Stimulated activated CD8-positive, alpha-beta memory T cell treated with anti-CD3 and anti-CD28 coated beads, Interleukin-12 subunit alpha, Interleukin-12 subunit beta, amount 100 ng/mL, for 4 hours (primary cell): ENCODE measurements at regions not wholly inside any gene's neighbourhood (a gene's known extent, or its start where the extent isn't known, plus 50 kb on each side); places are given as distances from the start of the nearest gene placed in this dataset.
"Not testable (repeated sequence)": the region's sequence is repeated elsewhere in the genome, so short reads cannot be mapped to it uniquely, and the experiment has no call there.

Experiments used
- DNase-seq: peaks from one replicate; pipeline ENCODE4 v3.0.0-alpha.2; 2020; ENCODE audit warnings: low read depth

DNA sequence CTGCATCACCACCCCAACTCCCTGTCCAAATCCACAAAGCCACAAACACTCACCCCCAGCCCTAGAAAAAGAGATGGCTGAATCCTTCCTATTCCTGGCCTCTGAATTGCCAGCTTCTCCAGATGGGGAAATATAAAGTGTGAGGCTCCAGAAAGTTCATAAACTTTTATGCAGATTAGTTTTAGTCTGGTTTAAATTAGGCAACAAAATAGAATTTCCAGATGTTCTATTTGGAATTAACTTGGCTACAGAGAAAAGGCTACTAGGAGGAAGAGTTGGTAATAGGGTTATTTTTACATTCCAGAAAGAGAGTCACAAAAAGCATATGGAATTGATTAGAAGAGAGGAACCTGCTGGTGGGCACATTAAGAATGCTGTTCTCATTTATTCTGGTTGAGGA lies 56.0 kb downstream of the EN1 start:
- DNase-seq, result no peak

DNA sequence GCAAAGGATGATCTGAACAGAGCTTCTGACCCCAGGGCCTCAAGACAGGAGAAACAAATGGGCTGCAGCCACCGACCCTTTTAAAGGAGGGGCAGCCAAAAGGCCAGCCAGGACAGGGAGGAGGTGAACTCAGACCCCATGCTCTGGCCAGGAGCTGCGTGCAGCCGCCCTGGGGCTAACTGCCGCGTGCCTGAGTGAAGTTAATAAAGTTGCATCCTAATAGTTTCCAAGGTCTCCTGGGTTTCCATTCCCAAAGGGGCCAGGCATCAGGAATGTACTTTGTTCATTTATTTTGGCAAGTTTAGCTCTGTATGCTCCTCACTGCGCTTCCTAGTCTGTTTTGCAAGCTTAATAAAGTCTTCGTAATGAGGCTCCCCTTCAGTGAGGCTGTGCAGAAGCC lies 60.7 kb downstream of the EN1 start:
- no peak for DNase-seq

DNA sequence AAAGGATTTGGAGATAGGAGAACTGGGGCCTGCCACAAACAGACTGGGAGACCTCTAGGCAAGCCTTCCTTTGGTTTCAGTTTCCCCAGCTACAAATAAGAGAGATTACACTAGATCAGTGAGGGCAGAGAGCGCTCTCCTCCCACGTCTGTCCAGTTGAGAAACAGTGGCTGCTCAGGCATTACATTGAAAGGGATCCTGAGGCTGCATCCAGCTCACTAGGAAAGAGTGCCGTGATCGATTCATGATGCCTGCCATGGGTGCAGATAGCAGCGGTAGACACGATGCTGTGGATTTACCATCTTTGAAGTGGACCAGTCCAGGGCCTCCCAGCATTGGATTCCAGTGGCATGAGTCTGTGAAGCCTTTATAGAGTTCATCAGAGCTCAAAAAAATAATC lies 62.6 kb downstream of the EN1 start:
- no peak for DNase-seq

DNA sequence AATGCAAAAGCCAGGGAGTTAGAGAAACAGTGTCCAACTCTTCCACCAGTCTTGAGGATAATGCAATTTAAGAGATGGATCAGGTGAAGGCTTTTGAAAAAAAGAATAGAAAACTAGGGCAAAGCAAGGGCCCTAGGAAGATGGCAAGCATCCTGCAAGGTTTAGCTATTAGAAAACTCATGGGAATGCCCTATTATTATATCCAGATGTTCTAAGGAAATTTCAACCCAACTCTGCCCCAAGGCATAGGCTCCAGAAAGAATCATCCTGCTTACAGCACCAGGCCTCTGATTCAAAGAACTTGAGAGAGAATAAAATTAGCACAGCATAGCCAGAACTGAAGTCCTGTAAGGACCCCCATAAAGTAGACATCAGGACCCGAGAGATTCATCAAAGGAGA lies 68.1 kb downstream of the EN1 start:
- DNase-seq, result no peak

DNA sequence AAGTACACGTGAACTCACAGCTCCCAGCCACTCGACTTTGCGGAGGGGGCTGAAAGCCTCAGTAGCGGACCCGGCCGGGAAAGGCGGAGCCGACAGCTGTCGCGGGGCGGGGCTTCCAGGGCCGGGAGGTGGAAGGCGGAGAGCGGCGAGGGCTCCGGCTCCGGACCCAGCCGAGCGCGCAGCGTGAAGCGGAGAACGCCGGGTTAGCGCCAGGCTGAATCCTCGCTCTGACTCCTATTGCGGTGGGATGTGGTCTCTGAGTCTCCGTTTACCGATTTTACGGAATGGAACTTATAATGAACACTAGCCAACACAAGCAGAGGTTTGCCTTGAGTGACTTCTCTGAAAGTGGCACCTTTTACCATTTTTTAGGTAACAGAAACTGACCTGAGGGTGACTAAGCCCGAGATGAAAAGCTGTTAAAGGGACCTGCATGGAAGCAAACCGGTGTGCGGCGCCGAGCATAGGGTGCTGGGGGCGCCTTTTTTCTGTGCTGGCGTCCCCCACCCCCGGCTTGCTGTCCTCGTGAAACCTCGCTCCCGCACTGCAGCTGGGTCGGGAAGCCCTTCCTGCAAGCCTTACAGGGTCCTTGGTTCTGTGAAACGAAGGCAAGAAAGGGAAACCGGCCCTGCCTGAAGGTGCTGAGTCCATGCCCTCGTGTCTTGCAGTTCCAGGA lies 72.9 kb downstream of the EN1 start:
- no peak for DNase-seq

DNA sequence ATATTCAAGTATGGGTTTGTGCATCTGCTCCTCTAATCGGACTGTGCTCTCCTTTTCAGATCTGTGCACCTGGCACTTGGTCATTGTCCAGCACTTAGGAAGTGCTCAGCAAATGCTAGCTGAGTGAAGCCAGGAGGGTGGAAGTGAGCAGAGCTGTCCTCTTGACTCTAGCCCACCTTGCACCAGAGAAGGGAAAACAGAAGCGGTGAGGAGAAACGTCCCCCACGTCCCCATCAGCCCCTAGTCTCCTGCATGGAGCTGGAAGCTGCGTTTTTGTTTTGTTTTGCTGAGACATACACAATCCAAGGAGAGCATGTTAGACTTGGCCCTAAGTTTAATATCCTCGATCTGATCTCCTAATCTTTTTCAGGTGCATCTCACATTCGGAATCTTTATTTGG lies 73.6 kb downstream of the EN1 start:
- DNase-seq, result no peak

DNA sequence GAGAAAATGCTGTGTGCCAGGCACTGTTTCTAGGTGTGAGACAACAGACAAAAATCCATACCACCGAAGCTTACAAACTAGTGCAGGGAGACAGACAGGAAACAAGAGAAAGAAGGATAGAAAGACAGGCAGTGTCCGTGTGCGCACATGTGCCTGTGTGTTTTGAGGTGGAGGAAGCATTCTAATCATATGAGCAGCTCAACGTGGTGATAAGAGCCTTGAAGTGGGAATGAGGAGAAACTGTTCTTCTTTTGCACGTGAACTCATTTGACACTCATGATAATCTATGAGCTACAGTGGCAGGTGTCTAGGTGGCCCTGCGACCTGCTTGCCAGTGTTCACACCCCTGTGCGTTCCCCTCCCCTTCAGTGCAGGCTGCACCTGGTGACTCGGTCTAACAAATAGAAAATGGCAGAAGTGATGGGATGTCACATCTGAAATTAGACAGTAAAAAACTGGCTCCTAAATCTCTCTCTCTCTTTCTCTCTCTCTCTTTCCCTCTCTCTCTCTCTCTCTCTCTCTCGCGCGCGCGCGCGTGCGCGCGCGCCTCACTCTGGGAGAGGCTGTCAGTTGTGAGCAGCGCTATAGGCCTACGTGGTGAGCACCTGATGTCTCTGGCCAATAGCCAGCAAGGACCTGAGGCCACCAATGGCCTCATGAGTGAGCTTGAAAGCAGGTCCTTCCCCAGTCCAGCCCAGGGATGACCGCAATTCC lies 74.8 kb downstream of the EN1 start:
- no peak for DNase-seq

DNA sequence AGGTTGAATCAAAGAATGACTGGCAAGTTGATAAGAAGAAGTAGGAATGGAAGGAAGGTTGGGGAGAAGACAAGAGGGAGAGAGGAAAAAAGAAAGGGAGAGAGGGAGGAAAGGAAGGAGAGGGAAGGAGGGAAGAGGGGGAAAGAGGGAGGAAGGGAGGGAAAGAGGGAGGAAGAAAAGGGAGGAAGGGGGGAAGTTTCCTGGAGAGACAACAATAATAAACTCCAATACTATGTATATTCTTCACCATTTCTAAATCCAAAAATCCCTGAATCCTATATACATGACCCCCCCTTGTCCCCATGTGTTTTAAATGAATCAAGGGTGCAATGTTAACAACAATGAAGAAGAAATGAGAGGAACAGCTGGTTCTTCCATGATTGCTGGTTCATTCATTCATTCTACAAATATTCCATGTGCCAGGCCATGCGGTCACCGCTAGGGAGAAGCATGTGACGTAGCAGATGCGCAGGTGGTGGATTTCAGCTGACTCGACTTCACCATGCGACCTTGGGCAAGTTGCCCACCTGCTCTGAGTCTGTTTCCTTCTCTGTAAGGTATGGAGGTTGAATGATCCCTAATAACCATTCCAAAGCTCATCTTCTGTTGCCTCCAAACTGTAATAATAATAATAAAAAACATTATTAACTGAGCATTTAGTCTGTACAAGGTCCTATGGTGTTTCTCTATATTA lies 77.6 kb downstream of the EN1 start:
- DNase-seq, result no peak

DNA sequence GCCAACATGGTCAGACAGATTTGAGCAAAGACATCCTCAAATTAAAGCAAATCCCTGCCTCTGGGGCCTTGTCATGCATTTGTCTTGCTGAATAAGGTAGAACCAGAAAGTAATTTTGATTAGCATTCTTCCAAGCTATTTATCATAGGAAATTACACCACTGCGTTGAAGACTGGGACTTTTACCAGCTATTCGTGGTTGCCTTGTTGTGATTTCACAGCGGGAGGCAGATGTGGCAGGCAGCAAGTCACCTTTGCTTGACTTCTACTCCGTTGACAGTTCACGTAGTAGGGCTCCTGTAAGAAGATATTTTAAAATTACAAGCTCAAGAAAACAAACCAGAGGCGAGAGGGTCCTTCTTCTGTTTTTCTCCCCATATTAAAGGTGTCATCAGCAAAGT lies 80.6 kb downstream of the EN1 start:
- no peak for DNase-seq

DNA sequence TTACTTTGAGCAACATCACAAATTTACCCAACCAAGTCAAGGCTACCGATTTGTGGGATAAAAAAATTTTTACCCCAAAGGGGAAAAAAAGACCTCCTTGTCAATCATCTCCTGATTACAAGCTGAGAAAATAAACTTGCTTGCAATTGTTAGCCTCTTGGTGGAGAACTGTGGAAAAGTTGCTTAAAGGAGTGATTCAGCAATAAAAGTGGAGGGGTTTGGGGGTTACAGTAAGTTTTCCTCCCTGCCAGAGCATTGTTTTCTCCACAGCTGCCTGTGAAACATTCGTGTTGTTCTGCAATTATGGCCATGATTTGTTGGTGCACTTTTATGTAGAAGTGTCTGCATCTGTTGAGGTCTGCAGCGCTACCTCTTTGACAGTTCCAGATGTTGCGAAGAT lies 82.6 kb downstream of the EN1 start:
- no peak for DNase-seq

DNA sequence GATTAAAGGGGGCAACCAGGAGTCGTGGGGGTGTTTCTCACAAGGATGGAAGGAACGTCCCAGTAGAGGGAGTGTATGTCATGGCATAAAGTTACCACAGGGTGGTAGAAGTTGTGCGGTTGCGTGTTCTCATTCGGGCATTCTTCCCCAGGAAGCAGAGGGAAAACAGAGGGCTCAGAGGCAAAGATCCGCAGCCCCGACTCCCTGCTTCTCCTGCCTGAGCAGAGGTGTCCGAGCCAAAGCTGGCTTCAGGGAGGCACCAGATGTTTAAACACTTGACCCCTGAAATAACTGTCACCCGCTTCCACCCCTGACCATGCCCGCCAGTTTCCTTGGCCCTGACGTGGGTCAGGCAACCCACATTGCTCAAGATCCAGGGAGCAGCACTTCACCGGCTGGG lies 83.7 kb downstream of the EN1 start:
- no peak for DNase-seq

DNA sequence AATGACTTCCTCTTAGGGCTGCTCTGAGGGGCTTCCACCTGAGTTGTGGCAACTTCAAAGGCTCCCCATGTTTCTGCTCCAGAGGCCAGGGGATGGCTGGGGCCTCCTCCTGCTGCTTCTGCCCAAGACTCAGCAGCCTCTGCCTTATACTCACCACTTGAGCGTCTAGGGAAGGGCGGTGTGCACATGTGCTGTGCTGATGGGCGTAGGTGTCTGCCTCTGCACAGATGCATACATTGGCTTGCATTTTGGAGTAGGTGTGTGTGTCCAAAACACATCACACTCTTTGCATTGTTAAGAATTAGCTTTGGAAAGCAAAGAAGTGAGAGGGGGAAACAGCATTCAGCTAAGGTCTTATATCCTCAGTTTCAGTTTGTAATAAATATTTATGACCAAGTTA lies 85.2 kb downstream of the EN1 start:
- no peak for DNase-seq

DNA sequence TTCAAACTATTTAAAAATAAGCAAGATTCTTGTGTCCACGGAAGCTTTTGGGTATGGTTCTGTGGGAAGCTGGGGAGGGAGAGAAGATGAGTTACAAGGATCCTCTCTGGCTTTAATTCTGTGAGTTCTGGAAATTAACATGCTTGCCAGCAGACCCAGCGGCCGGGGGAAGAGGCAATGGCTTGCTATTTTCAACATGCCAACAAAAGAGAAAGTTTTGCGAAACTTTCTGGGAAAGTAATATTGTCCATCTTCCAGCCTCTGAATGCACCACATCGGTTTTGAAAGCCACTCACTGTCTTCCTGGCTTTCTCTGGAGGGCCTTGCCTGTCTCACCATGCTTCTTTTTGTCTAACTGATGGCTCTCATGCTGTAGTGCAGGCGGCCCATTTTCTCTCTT lies 85.7 kb downstream of the EN1 start:
- DNase-seq, result no peak

DNA sequence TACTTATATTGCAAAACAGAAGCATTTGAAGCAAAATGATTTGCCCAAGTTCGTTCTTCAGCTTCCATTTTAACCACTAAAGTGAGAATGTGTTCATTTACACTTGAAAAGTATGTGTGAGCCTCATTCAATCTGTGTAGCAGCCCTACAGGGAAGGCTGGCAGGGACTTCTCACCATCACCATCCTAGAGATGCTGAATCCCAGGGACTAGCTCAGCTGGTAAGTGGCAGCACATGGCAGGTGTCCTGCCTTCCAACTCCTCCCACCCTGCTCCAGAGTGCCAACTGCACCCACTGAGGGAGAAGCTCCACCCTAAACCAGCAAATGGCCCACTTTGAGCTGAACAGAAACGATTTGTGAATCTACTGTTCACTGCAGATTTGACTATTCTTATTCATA lies 91.5 kb downstream of the EN1 start:
- DNase-seq, result no peak

DNA sequence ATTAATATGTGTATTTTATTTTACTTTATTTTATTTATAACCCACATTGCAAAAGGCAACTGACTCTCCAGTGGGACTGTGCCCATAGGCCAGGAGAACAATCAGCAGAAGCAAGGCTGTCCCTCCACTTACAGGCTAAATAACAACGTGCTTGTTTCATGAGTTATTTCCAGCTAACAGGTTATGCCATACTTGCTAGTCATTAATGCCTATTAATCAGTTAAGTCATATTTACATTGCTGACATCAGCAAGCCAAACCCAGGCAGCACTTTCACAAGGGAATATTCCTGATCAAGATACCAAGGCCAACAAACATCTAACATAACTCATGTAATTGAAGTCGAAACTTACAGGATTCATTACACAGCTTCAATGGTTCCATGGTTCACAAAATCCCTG lies 92.1 kb downstream of the EN1 start:
- DNase-seq, result no peak

DNA sequence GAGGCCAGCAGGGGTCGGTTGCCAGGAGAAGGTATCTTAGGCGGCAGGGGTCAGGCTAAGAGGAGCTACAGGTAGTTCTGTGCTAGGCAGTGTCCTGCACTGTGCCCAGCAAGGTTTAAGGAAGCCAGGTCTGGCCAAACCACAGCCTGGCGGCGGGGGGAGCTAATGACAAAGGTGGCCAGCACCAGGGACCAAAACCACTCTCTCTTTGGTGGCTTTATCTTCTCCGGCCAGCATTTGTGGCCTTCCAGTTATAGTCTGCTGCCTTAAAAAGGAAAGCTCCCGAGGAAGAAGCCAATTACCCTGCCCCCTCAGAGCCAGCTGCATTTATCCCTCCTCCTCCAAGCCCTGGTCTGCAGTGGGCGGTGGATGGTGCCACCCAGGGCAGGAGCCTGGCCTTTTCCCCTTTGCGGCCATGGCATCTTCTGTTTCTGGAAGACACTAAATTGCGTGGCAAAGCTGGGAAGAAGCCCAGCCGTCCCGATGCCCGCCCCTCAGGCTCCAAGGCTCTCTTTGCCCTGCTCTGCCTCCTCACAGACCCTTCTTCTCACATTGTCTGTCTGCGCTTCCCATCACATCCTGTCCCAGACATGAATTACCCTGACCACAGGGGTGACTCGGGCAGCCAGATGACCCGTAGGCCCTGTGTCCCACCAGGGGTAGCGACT lies 94.6 kb downstream of the EN1 start:
- no peak for DNase-seq

DNA sequence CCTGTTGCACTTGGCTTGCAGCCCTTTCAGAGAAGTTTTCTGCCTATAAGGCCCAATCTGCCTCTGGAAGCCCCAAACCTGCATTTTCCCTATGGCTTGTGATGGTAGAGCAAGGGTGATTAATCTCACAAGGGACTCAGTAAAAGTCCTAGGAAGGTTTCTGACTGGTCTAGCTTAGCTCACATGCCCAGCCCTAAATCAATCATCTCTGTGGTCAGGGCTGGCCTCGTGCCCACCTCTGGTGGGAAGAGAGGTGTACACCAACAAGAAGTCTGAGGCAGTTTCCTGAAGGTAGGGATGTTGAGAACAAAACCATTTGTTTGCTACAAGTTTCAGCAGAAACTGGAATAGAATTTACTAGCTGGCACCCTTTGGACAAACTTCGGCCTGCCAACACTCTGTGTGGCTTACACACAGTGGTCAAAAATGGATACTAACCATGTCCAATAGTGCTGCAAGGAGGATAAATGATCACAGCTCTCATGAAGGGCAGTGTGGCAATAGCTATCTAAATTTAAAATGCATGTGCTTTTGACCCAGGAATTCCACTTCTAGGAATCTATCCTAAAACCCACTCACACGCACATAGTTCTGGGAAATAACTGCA lies 96.4 kb downstream of the EN1 start:
- DNase-seq, result no peak

DNA sequence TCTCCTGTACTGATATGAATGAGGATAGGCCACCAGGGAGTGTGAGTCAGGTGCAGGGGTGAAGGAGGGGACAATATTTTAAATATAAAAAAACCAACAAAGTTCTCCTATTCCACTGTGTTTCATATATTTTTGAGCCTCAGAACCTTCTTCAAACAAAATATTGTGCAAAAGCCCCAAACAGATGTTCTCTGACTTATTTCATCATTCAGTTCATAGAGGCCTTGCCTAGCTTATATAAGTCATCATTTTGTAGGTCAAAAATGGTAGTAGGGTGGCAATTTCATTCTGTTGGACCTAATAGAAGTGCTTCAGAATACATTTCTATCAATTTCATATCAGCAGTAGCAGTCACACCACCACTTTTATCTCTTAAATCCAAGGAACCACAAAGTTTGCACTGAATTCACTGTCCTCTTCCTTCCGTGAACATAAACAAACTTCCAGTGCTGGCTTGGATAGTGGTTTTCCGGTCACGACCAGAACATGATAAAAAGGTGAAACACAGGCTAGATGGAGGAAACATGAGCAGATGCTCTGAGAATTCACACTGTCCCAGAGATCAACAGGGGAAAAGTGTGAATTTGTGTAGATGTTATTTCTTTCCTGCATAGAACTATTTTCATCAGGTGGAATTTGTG lies 99.1 kb downstream of the EN1 start:
- DNase-seq, result no peak

DNA sequence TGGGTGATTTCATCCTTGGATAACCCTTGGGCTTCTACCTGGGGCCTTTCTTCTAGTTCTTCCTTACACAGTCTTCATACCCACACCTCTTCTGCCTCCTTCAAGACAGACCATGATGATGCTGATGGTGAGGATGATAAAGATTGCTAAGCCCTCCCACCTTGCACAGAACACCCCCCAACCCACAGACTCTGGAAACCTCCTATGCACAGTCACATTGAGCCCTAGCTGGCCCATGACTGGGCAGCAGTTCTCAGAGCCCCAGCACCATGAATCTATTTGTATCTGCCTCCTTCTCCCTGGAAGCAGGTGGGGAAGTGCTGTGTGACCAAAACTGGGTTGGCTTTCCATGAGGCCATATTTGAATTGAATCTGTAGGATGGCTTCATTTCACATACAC lies 99.8 kb downstream of the EN1 start:
- DNase-seq, result no peak

DNA sequence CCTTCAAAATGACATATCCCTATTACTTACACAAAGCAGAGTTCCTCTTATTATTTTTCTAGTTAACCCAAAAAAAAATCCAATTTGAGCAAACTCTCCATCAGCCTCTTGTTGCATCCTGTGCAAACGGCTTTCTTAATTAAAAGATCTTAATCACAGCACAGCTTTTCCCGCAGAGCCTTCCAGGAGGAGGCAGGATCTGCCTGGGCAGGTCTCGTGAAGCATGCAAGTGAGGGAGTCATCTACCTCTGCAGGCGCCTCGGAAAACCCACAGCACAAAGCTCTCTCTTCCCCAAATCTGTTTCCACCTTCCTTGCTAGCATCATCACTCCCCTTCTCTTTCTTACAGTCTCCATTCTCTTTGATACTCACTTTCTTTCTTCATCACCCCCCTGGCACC lies 100.4 kb downstream of the EN1 start:
- no peak for DNase-seq

DNA sequence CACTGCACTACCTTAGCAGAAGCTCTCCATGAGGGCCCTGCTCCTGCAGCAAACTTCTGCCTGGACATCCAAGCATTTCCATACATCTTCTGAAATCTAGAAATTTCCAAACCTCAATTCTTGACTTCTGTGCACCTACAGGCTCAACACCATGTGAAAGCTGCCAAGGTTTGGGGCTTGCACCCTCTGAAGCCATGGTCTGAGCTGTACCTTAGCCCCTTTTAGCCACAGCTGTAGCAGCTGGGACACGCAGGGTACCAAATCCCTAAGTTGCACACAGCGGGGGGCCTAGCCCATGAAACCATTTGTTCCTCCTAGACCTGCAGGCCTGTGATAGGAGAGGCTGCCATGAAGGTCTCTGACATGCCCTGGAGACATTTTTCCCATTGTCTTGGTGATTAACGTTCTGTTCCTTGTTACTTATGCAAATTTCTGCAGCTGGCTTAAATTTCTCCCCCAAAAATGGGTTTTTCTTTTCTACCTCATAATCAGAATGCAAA lies 102.7 kb downstream of the EN1 start:
- not testable (repeated sequence) for DNase-seq
